ENCODE measurements at regions not wholly inside any gene's neighbourhood (a gene's known extent, or its start where the extent isn't known, plus 50 kb on each side); places are given as distances from the start of the nearest gene placed in this dataset.

GRCh38 chr10:42513921-42514320 is 124.4 kb downstream of the ZNF33B start:
- Histone ChIP-seq H3K36me3 (ENCODE audit: low read depth, missing control alignments) (no peaks in the 10 kb centered on the region), H3K4me1 (no peaks in the 10 kb centered on the region), H3K9me3 (no peaks in the 10 kb centered on the region), H3K27ac (no peak overlapping the region), H3K27me3 (no peaks in the 10 kb centered on the region), H3K4me3 (no peak overlapping the region)
- intact Hi-C loops (cut with DNase I; ENCODE audit: low total_unique reads) = no loop called here
- DNase-seq = no peak
- TF ChIP-seq CTCF (IDR thresholded peaks at IDR 0.05) = no peak
- TF ChIP-seq POLR2A (IDR thresholded peaks at IDR 0.05) = no peak
- WGBS, 2 donors = 92 to 93% methylated on average over 3 of the region's 3 CpGs

GRCh38 chr10:42491801-42492200 is 146.6 kb downstream of the ZNF33B start:
- Histone ChIP-seq H3K36me3 (ENCODE audit: low read depth, missing control alignments) (no peaks in the 10 kb centered on the region), H3K9me3 (no peaks in the 10 kb centered on the region), H3K27me3 (no peaks in the 10 kb centered on the region), H3K27ac (no peak overlapping the region), H3K4me1 (no peaks in the 10 kb centered on the region), H3K4me3 (no peak overlapping the region)
- intact Hi-C loops (cut with DNase I; ENCODE audit: low total_unique reads) = no loop called here
- TF ChIP-seq CTCF (IDR thresholded peaks at IDR 0.05) (no peak), POLR2A (IDR thresholded peaks at IDR 0.05) (no peak)
- DNase-seq = no peak
- 74 to 82% methylated on average over 3 of the region's 3 CpGs for WGBS, 2 donors

GRCh38 chr10:42491001-42491592 is 147.3 kb downstream of the ZNF33B start:
- no peaks in the 10 kb centered on the region for H3K27me3 ChIP-seq
- no peak overlapping the region for H3K27ac ChIP-seq
- H3K4me1 ChIP-seq = no peaks in the 10 kb centered on the region
- TF ChIP-seq POLR2A (IDR thresholded peaks at IDR 0.05) (no peak), CTCF (IDR thresholded peaks at IDR 0.05) (no peak)
- no peaks in the 10 kb centered on the region for H3K36me3 ChIP-seq (ENCODE audit: low read depth, missing control alignments)
- H3K4me3 ChIP-seq = no peak overlapping the region
- H3K9me3 ChIP-seq = no peaks in the 10 kb centered on the region
- no peak for DNase-seq
- intact Hi-C loops (cut with DNase I; ENCODE audit: low total_unique reads) = no loop called here
- WGBS, 2 donors = 61 to 62% methylated on average over 2 of the region's 2 CpGs

- Histone ChIP-seq H3K4me3 (no peak overlapping the region), H3K4me1 (no peaks in the 10 kb centered on the region), H3K36me3 (ENCODE audit: low read depth, missing control alignments) (no peaks in the 10 kb centered on the region), H3K9me3 (no peaks in the 10 kb centered on the region), H3K27ac (no peak overlapping the region), H3K27me3 (no peaks in the 10 kb centered on the region)
- no peak for TF ChIP-seq CTCF (IDR thresholded peaks at IDR 0.05)
- TF ChIP-seq POLR2A (IDR thresholded peaks at IDR 0.05) = no peak
- DNase-seq = no peak
- intact Hi-C loops (cut with DNase I; ENCODE audit: low total_unique reads) = no loop called here
- WGBS, 2 donors = 50 to 65% methylated on average over 1 of the region's 1 CpG
Measured at GRCh38 chr10:42490368-42490767, 148.0 kb downstream of the ZNF33B start.

GRCh38 chr10:42488416-42488815 is 150.0 kb downstream of the ZNF33B start:
- Histone ChIP-seq H3K9me3 (no peaks in the 10 kb centered on the region), H3K27me3 (no peaks in the 10 kb centered on the region), H3K4me1 (no peaks in the 10 kb centered on the region), H3K27ac (no peak overlapping the region), H3K4me3 (no peak overlapping the region), H3K36me3 (ENCODE audit: low read depth, missing control alignments) (no peaks in the 10 kb centered on the region)
- intact Hi-C loops (cut with DNase I; ENCODE audit: low total_unique reads) = no loop called here
- no peak for DNase-seq
- TF ChIP-seq POLR2A (IDR thresholded peaks at IDR 0.05) = no peak
- TF ChIP-seq CTCF (IDR thresholded peaks at IDR 0.05) = no peak
- 65% methylated on average over 5 of the region's 5 CpGs for WGBS, 2 donors
